Erythroblast (primary cell): ENCODE measurements at regions not wholly inside any gene's neighbourhood (a gene's known extent, or its start where the extent isn't known, plus 50 kb on each side); places are given as distances from the start of the nearest gene placed in this dataset.

Source experiments
- GATA1 ChIP-seq: IDR thresholded peaks from 2 replicates; pipeline ENCODE4 v1.6.1; 2011; ENCODE audit warnings: low read depth, mild to moderate bottlenecking, control low read depth, low read length, moderate library complexity
- POLR2A ChIP-seq: IDR thresholded peaks from 2 replicates; pipeline ENCODE4 v1.6.1; 2011; ENCODE audit warnings: mild to moderate bottlenecking, low read length

- TF ChIP-seq POLR2A (no peak), GATA1 (no peak)
Measured at GRCh38 chr1:81710857-81711256, 89.9 kb upstream of the ADGRL2 start.
